ENCODE measurements at regions not wholly inside any gene's neighbourhood (a gene's known extent, or its start where the extent isn't known, plus 50 kb on each side); places are given as distances from the start of the nearest gene placed in this dataset.
"Not testable (repeated sequence)": the region's sequence is repeated elsewhere in the genome, so short reads cannot be mapped to it uniquely, and the experiment has no call there.

DNA sequence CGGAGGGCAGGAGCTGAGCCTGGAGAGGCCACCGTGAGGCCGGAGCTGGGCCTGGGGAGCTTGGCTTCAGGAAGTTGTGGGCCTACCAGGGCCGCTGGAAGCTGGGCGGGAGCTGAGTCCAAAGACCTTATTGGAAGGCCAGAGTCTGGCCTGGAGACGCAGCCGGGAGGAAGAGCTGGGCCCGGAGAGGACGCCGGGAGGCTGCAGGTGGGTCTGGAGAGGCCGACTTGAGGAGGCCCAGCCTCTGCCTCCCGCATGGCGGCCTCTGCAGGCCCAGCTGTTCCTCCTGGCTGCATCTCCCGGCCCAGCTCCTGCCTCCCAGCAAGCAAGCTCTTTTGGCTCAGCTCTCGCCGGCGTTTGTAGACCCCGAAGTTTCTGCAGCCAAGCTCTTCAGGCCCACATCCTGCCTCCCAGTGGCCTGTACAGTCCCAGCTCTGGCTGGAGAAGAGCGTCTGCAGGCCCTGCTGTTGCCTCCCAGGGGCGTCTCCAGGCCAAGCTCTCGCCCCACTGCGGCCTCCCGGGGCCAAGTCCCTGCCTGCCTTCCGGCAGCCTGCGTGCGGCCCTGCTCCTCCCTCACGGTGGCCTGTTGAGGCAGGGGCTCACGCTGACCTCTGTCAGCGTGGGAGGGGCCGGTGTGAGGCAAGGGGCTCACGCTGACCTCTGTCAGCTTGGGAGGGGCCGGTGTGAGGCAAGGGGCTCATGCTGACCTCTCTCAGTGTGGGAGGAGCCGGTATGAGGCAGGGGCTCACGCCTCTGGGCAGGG lies 70.4 kb upstream of the COBL start:
- not testable (repeated sequence) for FAIRE-seq

DNA sequence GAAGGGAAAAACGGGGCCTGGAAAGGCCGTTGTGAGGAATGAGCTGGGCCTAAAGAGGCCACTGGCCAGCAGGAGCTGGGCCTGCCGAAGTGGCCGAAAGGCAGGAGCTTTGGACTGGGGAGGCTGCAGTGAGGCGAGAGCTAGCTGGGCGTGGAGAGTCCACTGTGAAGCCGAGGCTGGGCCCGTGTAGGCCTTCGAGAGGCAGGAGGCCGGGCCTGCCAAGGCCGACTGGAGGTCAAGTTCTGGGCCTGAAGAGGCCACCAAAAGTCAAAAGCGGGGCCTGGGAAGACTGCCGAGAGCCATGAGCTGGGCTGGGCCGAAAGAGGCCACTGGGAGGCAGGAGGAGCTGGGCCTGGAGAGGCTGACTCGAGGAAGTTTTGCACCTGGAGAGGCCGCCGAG lies 69.6 kb upstream of the COBL start:
- not testable (repeated sequence) for FAIRE-seq

DNA sequence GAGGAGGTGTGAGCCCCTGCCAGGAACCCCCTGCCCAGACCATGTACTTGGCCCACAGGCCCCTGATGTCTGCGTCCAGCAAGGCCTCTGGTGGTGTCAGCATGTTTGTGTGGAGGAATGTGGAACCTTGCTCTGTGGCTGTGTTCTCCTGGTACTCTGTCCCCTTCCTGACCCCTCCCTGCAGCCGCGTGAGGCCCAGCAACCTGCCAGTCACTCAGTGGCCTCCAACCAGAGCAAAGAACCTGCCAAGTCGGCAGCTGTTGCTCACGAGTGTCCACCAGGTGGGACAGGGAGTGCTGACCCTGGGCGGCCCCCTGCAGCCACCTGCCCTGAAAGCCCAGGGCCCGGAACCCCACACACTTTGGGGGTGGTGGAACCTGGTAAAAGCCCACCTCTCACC lies 65.6 kb upstream of the COBL start:
- not testable (repeated sequence) for FAIRE-seq

DNA sequence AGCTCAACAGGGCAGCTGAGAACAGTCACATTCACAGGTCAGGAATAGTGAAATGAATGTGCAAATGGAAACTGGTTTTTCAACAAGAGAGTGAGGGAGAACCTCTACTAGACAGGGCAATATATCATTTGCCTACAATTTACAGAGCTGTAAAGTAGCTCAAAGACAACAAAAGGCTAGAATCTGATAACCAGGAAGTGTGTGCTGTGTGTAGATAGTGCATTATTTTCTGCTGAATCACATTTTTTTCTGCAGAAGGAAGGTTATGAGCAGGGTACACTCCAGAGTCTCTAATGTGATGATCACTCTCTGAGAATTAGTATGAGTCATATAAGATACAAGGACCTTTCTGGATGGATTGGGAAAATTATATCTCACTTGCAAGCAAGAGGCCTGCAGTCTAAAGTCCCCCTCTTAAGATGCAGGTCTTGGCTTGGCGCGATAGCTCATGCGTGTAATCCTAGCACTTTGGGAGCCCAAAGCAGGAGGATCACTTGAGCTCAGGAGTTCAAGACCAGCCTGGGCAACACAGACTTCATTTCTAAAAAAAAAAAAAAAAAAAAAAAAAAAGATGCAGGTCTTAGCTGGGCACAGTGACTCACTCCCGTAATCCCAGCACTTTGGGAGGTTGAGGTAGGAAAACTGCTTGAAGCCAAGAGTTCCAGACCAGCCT lies 59.9 kb upstream of the COBL start:
- FAIRE-seq = no peak

DNA sequence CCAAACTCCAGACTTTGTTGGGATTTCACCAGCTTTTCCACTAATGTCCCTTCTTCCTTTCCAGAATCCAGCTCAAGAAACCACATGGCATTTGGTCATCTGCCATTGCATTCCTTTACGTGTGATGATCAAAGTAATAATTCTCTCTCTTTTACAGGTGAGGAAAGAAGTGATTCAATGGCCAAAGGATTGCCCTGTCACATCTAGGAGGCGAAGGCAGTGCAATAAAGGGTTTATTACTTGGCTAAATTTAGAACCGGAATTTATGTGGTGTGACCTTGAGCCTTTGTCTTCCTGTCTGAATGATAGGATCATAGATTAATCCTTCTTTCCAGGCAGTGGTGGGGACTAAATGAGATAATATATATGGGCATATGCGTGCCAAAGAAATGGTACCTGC lies 58.3 kb upstream of the COBL start:
- no peak for FAIRE-seq

DNA sequence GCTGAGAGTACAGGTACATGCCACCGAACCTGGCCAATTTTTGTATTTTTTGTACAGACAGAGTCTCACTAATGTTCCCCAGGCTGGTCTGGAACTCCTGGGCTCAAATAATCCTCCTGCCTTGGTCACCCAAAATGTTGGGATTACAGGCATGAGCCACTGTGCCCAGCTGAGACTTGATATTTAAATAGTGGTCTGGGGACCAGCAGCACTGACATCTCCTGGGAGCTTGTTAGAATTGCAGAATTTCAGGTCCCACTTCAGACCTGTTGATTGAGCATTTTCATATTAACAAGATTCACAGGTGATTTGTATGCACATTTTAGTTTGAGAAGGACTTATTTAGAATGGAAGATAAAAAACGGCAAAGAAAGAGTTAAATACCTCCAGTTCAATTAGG lies 57.0 kb upstream of the COBL start:
- FAIRE-seq = not testable (repeated sequence)

DNA sequence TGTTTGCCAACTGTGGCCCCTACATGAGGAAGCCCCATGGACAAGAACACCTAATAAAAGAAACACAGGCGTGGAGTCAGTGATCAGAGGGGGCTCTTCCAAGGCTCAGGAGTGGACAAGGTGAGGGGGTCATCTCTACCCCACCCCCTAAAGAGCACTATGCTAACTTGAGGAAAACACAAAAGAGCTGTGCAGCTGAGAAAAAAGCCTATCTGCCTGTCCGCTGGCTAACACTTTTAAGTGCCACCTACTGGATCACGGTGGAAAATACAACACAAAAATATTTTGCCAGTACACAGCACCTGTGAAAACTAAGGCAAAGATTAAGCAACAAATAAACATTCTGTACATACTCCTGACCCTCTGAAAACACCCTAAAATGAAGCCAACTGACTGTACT lies 53.1 kb upstream of the COBL start:
- no peak for FAIRE-seq

DNA sequence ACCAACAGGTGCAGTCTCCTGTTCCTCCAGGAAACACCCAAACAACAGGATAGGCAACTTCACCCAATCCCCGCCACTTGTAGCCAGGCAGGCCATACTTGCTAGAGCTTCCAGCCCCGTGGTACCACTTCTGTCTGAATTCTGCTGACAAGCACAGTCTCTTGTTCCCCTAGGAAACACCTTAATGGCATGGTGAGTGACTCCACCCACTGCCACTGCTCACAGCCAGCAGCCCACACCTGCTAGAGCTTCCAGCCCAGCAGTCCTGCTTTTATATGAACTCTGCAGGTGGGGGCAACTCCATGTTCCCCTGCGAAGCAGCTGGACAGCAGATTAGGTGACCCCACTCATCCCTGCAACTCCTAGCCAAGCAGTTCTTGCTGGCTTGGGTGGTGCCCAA lies 52.6 kb upstream of the COBL start:
- not testable (repeated sequence) for FAIRE-seq

DNA sequence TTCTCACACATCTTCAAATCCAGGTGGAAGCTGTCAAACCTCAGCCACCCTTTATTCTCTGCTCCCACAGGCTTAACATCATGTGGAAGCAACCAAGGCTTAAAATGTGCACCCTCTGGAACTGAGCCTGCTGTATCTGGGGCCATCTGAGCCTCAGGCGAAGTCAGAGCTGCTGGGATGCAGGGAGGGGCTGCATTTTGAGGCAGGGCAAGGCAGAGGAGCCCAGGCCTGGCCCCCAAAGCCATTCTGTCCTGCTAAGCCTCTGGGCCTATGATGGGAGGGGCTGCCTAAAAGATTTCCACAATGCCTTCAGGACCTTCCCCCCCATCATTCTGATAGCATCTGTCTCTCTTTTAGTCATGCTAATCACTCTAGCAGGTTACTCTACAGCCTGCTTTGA lies 51.7 kb upstream of the COBL start:
- FAIRE-seq = no peak

DNA sequence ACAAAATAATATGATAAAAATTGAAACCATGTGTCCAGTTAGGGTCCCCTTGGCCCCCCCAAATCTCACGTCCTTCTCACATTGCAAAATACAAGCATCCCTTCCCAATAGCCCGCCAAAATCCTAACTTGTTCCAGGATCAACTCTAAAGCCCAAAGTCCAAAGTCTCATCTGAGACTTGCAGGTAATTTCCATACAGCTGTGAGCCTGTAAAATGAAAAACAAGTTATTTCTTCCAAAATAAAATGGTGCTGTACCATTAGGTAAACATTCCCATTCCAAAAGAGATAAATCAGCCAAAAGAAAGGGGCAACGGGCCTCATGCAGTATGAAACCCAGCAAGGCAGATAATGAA lies 51.0 kb upstream of the COBL start:
- no peak for FAIRE-seq

DNA sequence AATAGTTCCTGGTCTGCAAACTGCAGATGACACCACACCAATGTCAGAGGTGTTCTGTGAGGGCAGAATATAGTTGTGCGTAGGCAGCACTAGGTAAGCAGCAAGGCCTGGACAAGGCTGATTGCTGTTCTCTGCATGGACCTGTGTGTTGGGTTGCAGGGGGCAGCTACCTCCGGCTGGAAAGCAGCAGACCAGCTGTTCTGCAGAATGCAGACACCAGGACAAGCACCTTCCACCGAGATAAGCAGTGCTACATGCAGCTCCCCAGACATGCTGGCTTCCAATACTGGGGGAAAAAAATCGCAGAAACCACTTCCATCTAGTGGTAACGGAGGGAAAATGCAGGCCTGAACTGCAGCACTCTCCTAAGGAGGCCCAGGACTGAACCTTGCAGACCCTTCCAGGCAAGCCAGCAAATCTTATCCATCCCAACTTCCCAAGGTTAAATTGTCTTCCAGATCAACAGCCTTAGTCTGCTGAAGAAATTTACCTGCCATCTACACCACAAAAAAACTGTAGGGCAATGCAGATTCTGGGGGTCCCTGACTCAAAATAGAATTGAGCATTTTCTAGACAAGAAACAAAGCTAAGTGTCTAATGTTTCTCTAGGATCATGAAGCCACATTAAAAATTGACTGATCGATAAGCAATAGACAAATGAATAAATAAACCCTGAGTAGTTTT lies 50.5 kb upstream of the COBL start:
- no peak for FAIRE-seq

Measured in TTC549 (cell line).